ENCODE measurements at regions not wholly inside any gene's neighbourhood (a gene's known extent, or its start where the extent isn't known, plus 50 kb on each side); places are given as distances from the start of the nearest gene placed in this dataset.

DNA sequence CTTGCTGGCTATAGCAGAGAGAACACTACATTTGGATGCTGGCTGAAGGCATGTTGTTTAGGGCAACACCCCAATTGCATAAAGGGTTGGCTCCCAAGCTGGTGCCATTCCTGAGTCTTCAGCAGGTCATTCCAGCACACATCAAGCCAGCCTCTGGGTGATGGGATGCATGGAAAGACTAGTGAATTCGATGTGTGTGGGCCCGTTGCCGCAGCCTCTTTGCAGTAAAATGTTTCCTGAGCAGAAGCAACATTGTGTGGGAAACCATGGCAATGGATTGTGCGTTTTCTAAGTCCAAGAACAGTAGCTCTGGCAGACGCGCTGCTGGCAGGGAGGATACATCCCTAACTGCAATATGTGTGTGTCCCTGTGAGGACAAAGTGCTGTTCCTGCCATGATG, 142.4 kb upstream of the SLC24A3 start:
- TF ChIP-seq CREB1 (CRISPR knock-in tag; IDR thresholded peaks at IDR 0.05) (no peak), FOXP1 (CRISPR knock-in tag; IDR thresholded peaks at IDR 0.05; ENCODE audit: borderline replicate concordance) (no peak), ATF1 (CRISPR knock-in tag; IDR thresholded peaks at IDR 0.05) (no peak), ZNF232 (CRISPR knock-in tag; IDR thresholded peaks at IDR 0.05) (no peak), ZNF317 (CRISPR knock-in tag; IDR thresholded peaks at IDR 0.05; ENCODE audit: borderline replicate concordance, low read depth) (no peak)
- TF ChIP-seq, protein P1, sequence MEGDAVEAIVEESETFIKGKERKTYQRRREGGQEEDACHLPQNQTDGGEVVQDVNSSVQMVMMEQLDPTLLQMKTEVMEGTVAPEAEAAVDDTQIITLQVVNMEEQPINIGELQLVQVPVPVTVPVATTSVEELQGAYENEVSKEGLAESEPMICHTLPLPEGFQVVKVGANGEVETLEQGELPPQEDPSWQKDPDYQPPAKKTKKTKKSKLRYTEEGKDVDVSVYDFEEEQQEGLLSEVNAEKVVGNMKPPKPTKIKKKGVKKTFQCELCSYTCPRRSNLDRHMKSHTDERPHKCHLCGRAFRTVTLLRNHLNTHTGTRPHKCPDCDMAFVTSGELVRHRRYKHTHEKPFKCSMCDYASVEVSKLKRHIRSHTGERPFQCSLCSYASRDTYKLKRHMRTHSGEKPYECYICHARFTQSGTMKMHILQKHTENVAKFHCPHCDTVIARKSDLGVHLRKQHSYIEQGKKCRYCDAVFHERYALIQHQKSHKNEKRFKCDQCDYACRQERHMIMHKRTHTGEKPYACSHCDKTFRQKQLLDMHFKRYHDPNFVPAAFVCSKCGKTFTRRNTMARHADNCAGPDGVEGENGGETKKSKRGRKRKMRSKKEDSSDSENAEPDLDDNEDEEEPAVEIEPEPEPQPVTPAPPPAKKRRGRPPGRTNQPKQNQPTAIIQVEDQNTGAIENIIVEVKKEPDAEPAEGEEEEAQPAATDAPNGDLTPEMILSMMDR (IDR thresholded peaks at IDR 0.05) = no peak
- TF ChIP-seq, protein P2, sequence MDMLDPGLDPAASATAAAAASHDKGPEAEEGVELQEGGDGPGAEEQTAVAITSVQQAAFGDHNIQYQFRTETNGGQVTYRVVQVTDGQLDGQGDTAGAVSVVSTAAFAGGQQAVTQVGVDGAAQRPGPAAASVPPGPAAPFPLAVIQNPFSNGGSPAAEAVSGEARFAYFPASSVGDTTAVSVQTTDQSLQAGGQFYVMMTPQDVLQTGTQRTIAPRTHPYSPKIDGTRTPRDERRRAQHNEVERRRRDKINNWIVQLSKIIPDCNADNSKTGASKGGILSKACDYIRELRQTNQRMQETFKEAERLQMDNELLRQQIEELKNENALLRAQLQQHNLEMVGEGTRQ (CRISPR knock-in tag; IDR thresholded peaks at IDR 0.05) = no peak
- TF ChIP-seq, protein P3, sequence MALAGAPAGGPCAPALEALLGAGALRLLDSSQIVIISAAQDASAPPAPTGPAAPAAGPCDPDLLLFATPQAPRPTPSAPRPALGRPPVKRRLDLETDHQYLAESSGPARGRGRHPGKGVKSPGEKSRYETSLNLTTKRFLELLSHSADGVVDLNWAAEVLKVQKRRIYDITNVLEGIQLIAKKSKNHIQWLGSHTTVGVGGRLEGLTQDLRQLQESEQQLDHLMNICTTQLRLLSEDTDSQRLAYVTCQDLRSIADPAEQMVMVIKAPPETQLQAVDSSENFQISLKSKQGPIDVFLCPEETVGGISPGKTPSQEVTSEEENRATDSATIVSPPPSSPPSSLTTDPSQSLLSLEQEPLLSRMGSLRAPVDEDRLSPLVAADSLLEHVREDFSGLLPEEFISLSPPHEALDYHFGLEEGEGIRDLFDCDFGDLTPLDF (CRISPR knock-in tag; IDR thresholded peaks at IDR 0.05) = no peak

Data from WTC11 (cell line).